RWPE1 (cell line): ENCODE measurements at regions not wholly inside any gene's neighbourhood (a gene's known extent, or its start where the extent isn't known, plus 50 kb on each side); places are given as distances from the start of the nearest gene placed in this dataset.

Experiments used
- CTCF ChIA-PET: fragments of 350-600 bp; sonication (Branson Sonifier 250); formaldehyde crosslinking; extraction: SDS; loops from one replicate; lab custom pipeline; 2021; lab: Yijun Ruan, JAX
- POLR2A ChIA-PET: fragments of 400-600 bp; formaldehyde crosslinking; extraction: SDS; loops from one replicate; lab custom pipeline; 2020; ENCODE audit warnings: antibody characterized with exemption; ENCODE audit not compliant: low non-redundant PET; lab: Yijun Ruan, JAX
- DNase-seq: peaks from one replicate; pipeline ENCODE4 v3.0.0; 2012; ENCODE audit warnings: low spot score
- H3K27ac ChIP-seq: fragments of 450-650 bp; 2 replicates; pipeline ENCODE4 v1.5.1; 2017
- TF ChIP-seq, protein P1 (sequence below): fragments of 450-650 bp; conservative IDR thresholded peaks from 2 replicates; pipeline ENCODE4 v1.5.1; 2017; ENCODE audit warnings: low read depth, mild to moderate bottlenecking

DNA sequence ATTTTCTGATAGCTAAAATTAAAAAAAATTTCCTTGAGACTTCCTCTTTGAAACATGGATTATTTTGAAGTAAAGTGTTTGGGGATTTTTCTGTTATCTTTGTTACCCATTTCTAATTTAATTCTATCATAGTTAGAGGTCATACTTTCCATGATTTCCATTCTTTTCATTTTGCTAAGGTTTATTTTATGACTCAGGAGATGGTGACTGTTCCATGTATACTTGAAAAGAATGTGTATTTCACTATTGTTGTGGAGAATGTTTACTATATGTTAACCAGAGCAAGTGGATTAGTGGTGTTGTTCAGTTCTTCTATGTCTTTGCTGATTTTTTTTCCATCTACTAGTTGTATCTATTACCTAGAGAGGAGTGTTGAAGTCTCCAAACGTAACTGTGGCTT is 250.5 kb upstream of the PELI2 start:
- POLR2A ChIA-PET = no interaction called here
- TF ChIP-seq, protein P1, sequence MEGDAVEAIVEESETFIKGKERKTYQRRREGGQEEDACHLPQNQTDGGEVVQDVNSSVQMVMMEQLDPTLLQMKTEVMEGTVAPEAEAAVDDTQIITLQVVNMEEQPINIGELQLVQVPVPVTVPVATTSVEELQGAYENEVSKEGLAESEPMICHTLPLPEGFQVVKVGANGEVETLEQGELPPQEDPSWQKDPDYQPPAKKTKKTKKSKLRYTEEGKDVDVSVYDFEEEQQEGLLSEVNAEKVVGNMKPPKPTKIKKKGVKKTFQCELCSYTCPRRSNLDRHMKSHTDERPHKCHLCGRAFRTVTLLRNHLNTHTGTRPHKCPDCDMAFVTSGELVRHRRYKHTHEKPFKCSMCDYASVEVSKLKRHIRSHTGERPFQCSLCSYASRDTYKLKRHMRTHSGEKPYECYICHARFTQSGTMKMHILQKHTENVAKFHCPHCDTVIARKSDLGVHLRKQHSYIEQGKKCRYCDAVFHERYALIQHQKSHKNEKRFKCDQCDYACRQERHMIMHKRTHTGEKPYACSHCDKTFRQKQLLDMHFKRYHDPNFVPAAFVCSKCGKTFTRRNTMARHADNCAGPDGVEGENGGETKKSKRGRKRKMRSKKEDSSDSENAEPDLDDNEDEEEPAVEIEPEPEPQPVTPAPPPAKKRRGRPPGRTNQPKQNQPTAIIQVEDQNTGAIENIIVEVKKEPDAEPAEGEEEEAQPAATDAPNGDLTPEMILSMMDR = no peak
- CTCF ChIA-PET = interaction anchor here (0.7 kb wide), 1 partner anchor 556 kb away, joined by 3 read pairs; no protein-coding TSS in a partner anchor
- H3K27ac ChIP-seq = no peak overlapping the region
- DNase-seq = no peak

DNA sequence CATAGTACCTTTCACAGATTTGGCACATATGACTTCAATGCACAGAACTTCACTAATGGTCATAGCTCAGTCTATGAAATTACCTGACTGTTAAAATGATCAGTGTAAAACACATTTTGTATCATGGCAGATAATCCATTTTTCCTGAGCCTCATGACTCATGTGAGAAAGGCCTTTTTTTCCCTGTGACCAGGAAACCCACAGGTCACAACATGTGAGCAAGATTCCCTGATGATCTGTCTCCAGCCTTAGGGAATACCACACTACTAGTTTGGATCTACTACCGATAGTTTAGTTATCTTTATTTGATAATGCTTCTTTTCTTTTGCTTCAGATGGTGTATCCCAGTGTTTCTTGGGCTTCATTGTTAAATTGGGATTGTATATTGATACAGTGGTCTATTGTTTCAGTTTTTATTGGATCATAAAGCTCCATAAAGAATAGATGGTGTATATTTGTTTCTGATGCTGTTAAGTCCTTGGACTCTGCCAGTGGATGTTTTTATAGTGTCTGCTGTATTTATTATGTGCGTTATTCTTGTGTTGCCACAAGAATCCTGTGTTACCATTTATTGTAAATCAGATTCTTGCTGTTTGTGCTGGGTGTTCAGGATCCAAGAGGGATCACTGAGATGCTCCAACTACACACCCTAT is 248.7 kb upstream of the PELI2 start:
- POLR2A ChIA-PET = no interaction called here
- CTCF ChIA-PET = interaction anchor here (0.7 kb wide), 1 partner anchor 48 kb away, joined by 3 read pairs; no protein-coding TSS in a partner anchor
- TF ChIP-seq, protein P1 = no peak
- DNase-seq = peak; percentile 77
- H3K27ac ChIP-seq = no peak overlapping the region

DNA sequence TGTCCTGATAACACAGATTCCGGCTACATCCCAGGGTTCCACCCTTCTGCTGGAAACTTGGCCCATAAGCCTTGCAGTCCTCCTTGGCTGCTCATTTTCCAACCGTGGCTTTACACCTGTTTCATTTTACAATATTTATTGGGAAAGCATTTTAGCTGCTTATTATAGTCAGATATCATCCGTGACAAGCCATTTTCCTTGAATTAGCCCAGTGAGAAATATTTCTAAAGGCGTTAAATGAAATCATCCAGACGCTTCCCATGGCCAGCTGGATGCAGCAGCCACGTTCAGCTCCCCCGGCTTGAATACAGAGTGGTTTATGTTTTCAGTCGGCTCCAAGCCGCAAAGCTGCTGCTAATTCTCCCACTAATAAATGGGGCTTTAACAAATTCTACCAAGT is 245.0 kb upstream of the PELI2 start:
- ChIA-PET POLR2A (no interaction called here), CTCF (no interaction called here)

DNA sequence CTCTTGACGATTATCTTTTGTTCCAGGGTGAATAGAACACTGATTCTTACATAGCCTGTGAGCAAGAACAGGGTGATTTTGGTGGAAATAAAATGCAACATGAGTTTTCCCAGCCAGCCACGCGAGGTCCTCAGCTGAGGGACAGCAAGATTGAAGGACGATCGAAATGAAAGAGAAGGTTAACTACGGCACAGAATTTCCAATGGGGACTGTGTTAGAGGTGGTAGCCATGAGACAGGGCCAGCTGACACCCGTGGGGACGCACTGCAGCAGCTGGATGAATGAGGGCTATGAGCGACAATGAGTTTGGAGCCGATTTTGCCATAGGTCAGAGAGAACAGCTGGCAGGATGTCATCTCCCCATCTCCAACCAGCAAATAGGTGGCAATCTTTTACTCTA is 243.4 kb upstream of the PELI2 start:
- ChIA-PET CTCF (no interaction called here), POLR2A (interaction anchor here (0.6 kb wide), 1 partner anchor 755 kb away, joined by 4 read pairs; no protein-coding TSS in a partner anchor)
- DNase-seq = no peak
- H3K27ac ChIP-seq = no peak overlapping the region
- TF ChIP-seq, protein P1 = no peak

More for the DNA sequence above, 245.0 kb upstream of the PELI2 start:
- DNase-seq = no peak
- no peak overlapping the region for H3K27ac ChIP-seq
- TF ChIP-seq, protein P1 = no peak

DNA sequence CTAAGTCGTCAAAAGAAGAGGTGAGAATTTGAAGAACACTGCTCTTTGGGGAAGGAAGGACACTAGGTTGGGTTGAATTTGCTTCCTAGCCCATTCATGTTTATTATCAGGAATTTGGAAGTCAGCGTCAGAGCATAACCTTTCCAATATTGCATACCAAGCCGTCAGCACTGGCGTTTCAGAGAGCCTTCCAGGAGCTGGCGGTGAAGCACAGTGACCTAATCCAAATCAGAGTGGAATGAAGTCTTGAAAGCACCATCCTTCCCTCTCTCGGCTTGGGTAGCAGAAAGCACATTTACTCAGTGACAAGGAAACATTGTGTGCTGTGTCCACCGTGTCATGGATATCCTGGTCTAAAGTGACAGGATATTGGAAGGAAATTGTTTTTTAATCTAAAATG is 240.3 kb upstream of the PELI2 start:
- DNase-seq = no peak
- POLR2A ChIA-PET = no interaction called here
- CTCF ChIA-PET = no interaction called here
- TF ChIP-seq, protein P1 = no peak
- no peak overlapping the region for H3K27ac ChIP-seq

DNA sequence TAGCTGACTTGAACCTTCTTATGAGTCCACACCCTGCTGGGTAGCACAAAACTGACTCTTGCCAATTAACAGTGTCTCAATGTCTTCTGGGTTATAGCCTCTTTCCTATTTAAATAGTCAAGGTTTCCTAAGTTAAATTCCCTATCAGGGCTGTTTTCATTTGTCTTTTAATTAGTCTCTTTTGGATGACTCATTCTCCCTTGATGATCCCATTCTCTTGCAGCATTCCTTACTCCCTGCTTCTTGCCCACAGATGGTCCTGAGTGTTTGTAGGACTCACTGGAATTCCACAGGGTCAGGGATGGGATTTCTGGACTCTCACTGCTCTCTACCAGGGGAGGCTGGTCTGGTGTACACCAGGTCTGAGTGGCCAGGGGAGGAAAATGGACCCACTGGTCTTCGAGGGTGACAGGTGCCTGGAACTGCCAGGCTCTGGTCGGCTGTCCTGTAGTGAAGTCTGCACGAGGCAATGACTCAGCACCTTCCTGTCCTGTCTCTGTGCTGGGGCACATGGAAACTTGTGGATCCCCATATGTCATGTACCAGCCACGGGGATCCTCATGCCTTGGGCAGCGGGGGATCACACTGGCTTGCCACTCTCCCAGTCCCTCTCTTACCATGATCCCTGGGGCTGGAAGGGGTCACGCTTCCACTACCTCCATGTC is 236.5 kb upstream of the PELI2 start:
- 0 out of 2 replicates have a peak overlapping the region, but pooled peaks have one; percentile 13 for H3K27ac ChIP-seq
- POLR2A ChIA-PET = no interaction called here
- CTCF ChIA-PET = no interaction called here
- peak; percentile 24 for DNase-seq
- TF ChIP-seq, protein P1 = no peak
